ENCODE measurements at regions not wholly inside any gene's neighbourhood (a gene's known extent, or its start where the extent isn't known, plus 50 kb on each side); places are given as distances from the start of the nearest gene placed in this dataset.
"Not testable (repeated sequence)": the region's sequence is repeated elsewhere in the genome, so short reads cannot be mapped to it uniquely, and the experiment has no call there.

DNA sequence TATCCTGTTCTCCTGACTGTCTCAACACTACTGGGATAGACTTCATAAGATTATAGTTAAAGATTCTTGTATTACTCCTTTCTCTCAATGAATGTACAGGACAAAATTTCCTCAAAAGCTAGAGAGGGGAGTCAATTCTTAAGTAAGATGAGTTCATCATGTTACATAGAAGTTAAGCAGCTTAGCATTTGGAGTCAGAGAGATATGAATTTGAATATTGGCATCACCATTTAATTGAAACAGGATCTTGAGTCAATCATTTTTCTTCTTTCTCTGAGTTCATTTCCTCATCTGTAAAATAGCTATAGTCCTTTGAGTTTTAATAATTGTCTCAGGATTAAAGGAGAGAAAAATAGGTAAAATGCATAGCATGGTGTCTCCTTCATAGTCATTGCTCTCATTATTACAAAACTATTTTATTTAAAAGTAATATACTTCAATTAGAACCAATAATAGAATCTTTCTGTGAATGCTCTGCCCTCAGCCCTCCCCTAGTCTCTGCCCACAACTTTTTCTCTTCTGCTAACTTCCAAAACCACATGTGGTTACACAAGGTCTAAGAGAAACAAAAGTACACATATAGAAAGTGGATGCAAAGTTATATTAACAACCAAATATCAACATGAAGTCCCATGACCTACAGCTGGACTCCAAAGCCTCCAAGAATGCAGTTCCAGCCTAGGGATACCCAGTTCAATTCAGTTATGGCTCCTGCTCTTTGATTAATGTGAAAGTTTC, 265.6 kb downstream of the TLE1 start:
- no peak for TF ChIP-seq EZH2phosphoT487 (IDR thresholded peaks at IDR 0.05; ENCODE audit: low read depth, severe bottlenecking, unreplicated experiment)
- TF ChIP-seq, protein P1, sequence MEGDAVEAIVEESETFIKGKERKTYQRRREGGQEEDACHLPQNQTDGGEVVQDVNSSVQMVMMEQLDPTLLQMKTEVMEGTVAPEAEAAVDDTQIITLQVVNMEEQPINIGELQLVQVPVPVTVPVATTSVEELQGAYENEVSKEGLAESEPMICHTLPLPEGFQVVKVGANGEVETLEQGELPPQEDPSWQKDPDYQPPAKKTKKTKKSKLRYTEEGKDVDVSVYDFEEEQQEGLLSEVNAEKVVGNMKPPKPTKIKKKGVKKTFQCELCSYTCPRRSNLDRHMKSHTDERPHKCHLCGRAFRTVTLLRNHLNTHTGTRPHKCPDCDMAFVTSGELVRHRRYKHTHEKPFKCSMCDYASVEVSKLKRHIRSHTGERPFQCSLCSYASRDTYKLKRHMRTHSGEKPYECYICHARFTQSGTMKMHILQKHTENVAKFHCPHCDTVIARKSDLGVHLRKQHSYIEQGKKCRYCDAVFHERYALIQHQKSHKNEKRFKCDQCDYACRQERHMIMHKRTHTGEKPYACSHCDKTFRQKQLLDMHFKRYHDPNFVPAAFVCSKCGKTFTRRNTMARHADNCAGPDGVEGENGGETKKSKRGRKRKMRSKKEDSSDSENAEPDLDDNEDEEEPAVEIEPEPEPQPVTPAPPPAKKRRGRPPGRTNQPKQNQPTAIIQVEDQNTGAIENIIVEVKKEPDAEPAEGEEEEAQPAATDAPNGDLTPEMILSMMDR (IDR thresholded peaks at IDR 0.05; ENCODE audit: poor library complexity) = no peak
- no peak for TF ChIP-seq EZH2 (IDR thresholded peaks at IDR 0.05; ENCODE audit: borderline replicate concordance)

DNA sequence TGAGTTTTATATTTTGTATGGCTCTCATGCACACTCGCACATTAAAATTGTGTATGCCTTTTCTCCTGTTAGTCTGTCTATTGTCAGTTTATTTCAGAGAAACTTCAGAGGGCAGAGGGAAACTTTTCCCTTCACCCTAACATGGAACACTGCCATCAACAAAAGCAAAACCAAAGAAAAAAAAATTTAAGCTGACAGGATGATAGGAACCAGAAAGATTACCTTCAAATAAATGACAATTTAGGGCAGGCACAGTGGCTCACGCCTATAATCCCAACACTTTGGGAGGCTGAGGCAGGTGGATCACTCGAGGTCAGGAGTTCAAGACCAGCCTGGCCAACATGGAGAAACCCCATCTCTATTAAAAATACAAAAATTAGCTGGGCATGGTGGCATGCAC, 268.3 kb downstream of the TLE1 start:
- H2AFZ ChIP-seq; H3K4me1 ChIP-seq (ENCODE audit: insufficient read depth); H4K20me1 ChIP-seq (ENCODE audit: insufficient read depth, poor library complexity, severe bottlenecking); H3K36me3 ChIP-seq (replicated peaks; ENCODE audit: insufficient read depth, low read depth); H3K79me2 ChIP-seq; H3K27me3 ChIP-seq; H3K4me2 ChIP-seq; H3K4me3 ChIP-seq; DNase-seq (ENCODE audit: low spot score); H3K27ac ChIP-seq; H3K9me2 ChIP-seq (replicated peaks; ENCODE audit: insufficient read depth); H3K9me3 ChIP-seq (ENCODE audit: low read depth): not testable (repeated sequence)
- 80% methylated on average over 3 of the region's 3 CpGs for WGBS (ENCODE audit: low lambda C conversion rate, missing lambda C conversion rate)

More for the DNA sequence above, 265.6 kb downstream of the TLE1 start:
- Histone ChIP-seq H3K4me2 (no peak overlapping the region), H3K79me2 (no peaks in the 10 kb centered on the region), H3K4me1 (ENCODE audit: insufficient read depth) (no peaks in the 10 kb centered on the region), H4K20me1 (ENCODE audit: insufficient read depth, poor library complexity, severe bottlenecking) (no peaks in the 10 kb centered on the region), H3K27ac (no peak overlapping the region), H3K4me3 (no peak overlapping the region), H2AFZ (no peak overlapping the region), H3K36me3 (replicated peaks; ENCODE audit: insufficient read depth, low read depth) (no peaks in the 10 kb centered on the region), H3K9me3 (ENCODE audit: low read depth) (peaks cover 10% of the 10 kb centered on the region), H3K27me3 (no peaks in the 10 kb centered on the region), H3K9me2 (replicated peaks; ENCODE audit: insufficient read depth) (no peaks in the 10 kb centered on the region)
- no peak for DNase-seq (ENCODE audit: low spot score)

DNA sequence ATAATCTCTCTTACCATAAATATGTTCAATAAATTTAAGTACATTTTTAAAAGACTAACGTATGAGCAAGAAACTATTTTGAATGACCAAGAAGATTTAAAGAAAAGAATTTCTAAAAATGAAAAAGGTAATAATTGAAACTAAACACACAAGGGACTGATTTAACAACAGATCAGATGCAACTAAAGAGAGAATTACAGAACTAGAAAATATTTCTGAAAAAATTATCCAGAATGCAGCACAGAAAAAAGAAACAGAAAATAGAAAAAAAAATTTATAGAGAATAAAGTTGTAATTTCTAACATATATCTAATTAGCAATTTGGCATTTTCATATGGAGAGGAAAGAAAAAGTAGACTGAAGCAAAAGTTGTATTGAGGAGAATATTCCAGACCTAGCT, 269.3 kb downstream of the TLE1 start:
- Histone ChIP-seq H4K20me1 (ENCODE audit: insufficient read depth, poor library complexity, severe bottlenecking) (no peaks in the 10 kb centered on the region), H3K27ac (no peak overlapping the region), H3K9me2 (replicated peaks; ENCODE audit: insufficient read depth) (no peaks in the 10 kb centered on the region), H3K27me3 (no peaks in the 10 kb centered on the region), H2AFZ (no peak overlapping the region), H3K79me2 (no peaks in the 10 kb centered on the region), H3K4me3 (no peak overlapping the region), H3K36me3 (replicated peaks; ENCODE audit: insufficient read depth, low read depth) (no peaks in the 10 kb centered on the region), H3K9me3 (ENCODE audit: low read depth) (no peaks in the 10 kb centered on the region), H3K4me2 (no peak overlapping the region), H3K4me1 (ENCODE audit: insufficient read depth) (no peaks in the 10 kb centered on the region)
- no peak for DNase-seq (ENCODE audit: low spot score)
- 100% methylated on average over 1 of the region's 1 CpG for WGBS (ENCODE audit: low lambda C conversion rate, missing lambda C conversion rate)
- no peak for TF ChIP-seq EZH2phosphoT487 (IDR thresholded peaks at IDR 0.05; ENCODE audit: low read depth, severe bottlenecking, unreplicated experiment)
- TF ChIP-seq, protein P1 (IDR thresholded peaks at IDR 0.05; ENCODE audit: poor library complexity) = no peak
- TF ChIP-seq EZH2 (IDR thresholded peaks at IDR 0.05; ENCODE audit: borderline replicate concordance) = no peak

DNA sequence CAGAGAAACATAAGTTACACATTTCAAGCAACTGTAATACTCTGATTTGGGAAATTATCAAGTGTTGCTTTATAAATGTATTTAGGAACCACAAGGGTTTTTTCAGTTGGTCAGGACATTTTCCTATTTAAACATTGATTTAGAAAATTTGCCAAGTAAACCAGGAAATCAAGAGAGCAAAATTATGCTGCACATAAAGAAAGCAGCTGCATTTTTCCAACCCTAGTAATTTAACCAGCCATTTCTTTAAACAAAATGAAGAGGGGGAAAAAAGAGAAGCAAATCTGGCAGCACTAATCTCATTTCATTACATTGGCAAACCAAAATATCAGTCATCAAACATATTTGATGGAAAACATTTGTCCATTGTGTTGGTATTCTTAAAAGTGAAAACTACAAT, 271.4 kb downstream of the TLE1 start:
- Histone ChIP-seq H3K79me2 (no peaks in the 10 kb centered on the region), H3K27ac (no peak overlapping the region), H2AFZ (no peak overlapping the region), H3K9me3 (ENCODE audit: low read depth) (no peaks in the 10 kb centered on the region), H3K4me3 (no peak overlapping the region), H3K9me2 (replicated peaks; ENCODE audit: insufficient read depth) (no peaks in the 10 kb centered on the region), H3K27me3 (no peaks in the 10 kb centered on the region), H4K20me1 (ENCODE audit: insufficient read depth, poor library complexity, severe bottlenecking) (no peaks in the 10 kb centered on the region), H3K4me1 (ENCODE audit: insufficient read depth) (no peaks in the 10 kb centered on the region), H3K4me2 (no peak overlapping the region), H3K36me3 (replicated peaks; ENCODE audit: insufficient read depth, low read depth) (no peaks in the 10 kb centered on the region)
- no peak for TF ChIP-seq EZH2phosphoT487 (IDR thresholded peaks at IDR 0.05; ENCODE audit: low read depth, severe bottlenecking, unreplicated experiment)
- TF ChIP-seq EZH2 (IDR thresholded peaks at IDR 0.05; ENCODE audit: borderline replicate concordance) = no peak
- TF ChIP-seq, protein P1 (IDR thresholded peaks at IDR 0.05; ENCODE audit: poor library complexity) = no peak
- DNase-seq (ENCODE audit: low spot score) = no peak

All from hepatocyte (in vitro differentiated cells).